Suppressor macrophage treated with lipopolysaccharide for 4 hours (primary cell): ENCODE measurements at regions not wholly inside any gene's neighbourhood (a gene's known extent, or its start where the extent isn't known, plus 50 kb on each side); places are given as distances from the start of the nearest gene placed in this dataset.
A peak's percentile ranks its signal among the peaks of the same experiment; 100 is the strongest.

Source experiments
- DNase-seq: peaks from one replicate; pipeline ENCODE4 v3.0.0-alpha.2; 2020

DNA sequence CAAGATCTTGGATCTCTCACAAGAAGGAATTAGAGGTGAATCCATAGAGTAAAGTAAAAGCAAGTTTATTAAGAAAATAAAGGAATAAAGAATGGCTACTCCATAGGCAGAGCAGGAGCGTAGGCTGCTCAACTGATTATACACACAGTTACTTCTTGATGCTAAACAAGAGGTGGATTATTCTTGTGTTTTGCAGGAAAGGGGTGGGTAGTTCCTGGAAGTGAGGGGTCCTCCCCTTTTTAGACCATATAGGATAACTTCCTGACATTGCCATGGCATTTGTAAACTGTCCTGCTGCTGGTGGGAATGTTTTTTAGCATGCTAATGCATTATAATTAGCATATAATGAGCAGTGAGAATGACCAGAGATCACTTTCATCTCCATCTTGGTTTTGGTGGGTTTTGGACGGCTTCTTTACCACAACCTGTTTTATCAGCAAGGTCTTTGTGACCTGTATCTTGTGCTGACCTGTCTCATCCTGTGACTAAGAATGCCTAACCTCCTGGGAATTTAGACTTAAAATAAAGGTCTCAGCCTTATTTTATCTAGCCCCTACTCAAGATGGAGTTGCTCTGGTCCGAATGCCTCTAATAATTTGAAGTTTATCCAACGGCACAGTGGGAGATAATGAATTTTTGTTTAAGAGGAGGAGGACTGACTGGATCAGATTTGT, 165.7 kb upstream of the DMRT1 start:
- DNase-seq = no peak

DNA sequence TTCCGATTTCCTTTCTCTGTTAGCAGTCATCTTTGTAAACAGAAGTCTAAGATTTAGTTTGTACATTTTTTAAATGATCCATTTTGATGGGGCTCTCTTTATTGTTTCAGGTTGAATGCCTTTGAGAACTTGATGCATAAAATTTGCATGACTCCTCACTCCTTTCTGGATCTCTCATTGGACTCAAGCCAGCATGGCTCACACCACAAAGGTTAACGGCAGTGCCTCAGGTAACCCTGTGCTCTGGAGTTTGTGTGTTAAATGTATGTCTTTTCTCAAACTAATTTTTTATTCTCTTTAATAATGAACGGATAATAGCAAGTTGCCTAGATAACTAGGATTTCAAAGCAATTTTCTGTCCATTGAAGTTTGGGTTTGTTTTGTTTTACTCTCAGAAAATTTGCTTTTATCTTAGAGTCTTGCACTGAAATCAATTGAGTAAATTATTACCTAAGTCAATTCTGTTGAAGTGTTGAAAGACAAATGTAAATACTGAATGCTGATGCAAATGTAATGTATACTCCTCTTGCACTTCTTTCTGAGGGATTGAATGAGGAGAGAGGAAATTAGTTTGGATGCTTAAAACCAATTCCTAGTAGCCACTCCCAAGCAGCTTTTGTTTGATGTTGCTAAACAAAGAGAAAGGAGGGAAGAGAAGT, 164.6 kb upstream of the DMRT1 start:
- DNase-seq = no peak

DNA sequence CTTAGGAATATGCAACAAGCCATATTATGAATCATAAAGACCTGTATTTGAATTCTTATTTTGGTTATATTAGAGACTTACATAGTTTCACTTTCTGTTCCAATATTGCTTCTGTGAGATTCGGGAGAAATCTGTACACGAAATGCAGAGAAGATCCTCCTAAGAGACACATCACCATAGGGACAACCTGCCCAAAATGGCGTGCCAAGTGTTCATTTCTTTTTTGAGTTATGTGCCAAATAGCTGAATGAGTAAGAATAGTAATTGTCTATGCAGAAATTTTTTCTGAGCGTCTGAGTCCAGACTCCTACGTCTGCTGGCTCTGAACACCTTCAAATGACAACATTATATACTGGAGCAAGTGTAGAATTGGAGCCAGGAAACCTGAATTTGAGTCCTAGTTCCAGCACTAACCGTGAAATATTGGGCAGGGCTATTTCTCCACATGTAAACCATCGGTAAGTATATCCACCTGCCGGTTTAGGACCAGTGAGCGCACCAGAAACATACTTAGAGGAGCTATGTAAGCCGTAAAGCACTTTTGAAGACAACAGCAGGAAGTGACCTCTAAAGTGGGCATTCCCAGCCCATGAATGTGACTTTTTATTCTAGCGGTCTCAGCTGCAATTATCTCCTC, 163.9 kb upstream of the DMRT1 start:
- DNase-seq = peak; percentile 38

DNA sequence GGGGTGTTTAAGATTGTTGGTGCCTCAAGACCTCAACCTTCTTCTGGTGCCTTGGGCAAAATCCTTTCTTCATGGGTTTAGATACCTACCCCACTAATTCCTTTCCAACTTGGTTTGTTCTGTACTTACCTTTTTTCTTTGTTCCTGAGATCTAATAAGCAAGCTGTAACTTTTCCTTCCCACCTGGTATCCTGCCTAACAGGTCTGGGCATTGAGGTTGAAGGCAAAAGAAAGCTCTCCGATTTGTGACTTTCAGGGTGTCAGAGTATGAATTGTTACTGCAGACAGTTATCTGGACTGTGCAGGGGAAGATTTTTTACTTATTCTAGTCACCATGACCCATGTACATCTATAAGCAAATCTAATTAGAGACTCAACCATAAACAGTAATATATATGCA, 162.6 kb upstream of the DMRT1 start:
- no peak for DNase-seq

DNA sequence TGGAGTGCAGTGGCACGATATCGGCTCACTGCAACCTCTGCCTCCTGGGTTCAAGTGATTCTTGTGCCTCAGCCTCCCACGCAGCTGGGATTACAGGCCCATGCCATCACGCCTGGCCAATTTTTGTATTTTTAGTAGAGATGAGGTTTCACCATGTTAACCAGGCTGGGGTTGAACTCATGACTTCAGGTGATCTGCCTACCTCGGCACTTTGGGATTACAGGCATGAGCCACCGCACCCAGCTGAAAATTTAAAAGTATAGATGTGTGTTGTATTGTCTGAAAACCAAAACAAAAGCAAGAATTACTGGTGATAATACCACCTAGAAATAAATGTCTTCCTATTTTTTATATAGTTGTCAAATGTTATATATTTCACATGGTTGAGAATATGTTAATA, 162.0 kb upstream of the DMRT1 start:
- no peak for DNase-seq

DNA sequence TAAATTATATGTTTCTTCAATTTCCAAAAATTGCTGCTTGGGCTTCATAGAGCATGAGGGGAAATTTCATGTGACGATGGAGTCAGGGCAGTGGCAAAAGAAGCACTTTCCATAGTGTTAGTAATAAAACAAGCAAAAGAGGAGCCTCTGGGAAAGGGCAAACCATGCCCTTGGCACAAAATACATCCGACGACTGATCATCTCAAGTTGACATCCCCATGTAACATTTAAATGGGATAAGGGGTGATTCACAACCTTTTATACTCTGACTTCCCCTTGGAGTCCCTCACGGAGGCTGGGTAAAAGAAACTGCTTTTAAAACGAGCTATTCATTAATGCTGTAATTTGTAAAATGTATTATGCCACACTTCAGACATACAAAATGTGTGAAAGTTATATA, 161.4 kb upstream of the DMRT1 start:
- DNase-seq = no peak

DNA sequence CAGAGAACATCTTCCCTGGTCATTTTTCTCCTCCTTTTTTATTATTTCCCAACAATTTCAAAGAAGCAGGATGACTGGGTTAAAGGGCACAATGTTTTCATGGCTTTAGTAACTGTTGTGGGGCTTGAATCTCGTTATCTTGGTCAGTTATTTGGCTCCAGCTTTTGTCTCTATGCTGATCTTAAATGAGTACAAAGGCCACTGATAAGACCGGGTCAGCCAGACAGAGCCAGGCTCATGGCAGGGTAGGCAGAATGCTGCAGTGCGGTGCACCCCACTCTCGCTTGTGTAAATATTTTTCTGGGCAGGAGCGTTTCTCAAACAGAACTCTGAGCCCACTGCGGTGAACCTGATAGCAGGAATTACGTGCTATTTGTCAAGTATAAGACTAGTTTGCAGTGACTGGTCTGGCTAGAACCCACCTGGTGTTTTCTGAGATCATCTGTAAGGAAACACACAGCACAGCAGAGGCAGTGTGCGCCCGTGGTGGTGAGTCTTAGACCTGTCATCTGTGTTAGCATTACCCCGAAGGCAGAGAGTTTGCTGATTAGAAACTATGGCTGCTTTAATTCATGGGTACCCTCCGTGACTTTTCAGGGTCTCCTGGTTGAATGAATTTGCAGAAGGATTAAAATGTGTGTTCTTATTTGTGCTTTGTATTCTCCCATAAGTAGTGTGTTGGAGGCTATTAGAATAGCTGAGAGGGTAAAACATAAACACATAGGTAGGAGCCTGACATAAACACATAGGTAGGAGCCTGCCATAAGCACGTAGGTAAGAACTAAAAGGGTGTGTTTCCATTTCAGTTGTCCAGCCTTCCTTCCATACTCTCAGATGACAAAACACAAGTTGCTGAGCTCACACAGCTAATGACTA, 158.6 kb upstream of the DMRT1 start:
- no peak for DNase-seq

DNA sequence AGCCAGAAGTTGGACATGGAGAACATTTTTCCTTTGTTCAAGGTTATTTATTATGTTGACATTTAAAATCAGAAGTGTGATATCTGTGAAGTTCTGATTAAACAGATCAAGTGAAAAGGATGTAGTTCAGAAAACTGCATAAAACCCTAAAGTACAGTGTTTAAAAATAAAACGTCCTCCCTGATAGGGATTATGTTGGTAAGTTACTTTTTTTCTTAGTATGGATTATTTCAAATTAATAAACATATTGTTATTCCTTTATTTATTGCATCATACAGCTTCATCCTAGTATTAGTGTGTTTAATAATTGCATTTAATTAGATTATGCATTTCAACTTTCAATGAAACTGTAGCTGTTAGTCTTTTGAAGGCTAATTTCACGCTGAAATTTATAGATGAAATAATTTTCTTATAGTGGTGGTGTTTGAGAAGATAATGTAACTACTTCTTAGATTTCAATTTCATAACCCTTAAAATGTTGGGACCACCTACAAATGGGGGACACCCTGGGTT, 157.9 kb upstream of the DMRT1 start:
- no peak for DNase-seq

DNA sequence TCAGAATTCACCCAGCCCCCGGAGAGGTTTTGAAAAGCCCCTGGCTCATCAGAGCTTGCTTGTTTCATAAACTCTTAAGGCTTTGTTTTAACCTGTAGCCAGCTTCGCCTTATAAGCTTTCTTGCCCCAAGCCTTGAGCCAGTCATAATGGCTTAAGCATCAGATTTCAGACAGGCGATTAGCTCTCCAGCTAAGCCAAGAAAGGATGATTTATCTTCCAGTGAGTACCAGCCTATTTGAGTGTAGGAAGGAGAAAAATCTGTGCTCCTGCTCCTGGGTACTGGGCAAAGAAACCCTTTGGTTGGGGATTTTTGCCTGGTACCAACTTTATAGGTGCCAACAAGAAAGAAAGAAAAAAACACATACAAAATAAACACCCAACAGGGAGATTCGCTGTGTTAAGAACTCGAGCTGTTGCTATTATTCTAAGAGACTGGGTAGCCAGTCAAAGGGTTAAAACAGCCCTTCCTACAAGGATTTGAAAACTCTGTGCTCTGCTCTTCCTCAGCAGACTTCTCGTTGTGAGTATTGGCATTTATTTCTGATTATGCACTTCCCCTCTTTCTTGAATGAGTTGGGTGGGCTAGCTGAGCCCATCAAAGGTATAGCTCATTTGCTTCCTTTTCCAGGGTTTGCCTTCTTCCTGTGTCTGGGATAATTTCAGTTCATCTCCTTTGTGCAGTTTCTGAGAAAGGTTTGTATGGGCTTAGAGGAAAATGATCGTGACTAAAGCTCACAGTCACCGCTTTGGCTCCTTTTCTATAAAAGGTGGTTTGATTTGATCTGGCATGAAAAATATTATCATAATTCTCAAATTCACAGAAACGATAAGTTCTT, 157.2 kb upstream of the DMRT1 start:
- no peak for DNase-seq

DNA sequence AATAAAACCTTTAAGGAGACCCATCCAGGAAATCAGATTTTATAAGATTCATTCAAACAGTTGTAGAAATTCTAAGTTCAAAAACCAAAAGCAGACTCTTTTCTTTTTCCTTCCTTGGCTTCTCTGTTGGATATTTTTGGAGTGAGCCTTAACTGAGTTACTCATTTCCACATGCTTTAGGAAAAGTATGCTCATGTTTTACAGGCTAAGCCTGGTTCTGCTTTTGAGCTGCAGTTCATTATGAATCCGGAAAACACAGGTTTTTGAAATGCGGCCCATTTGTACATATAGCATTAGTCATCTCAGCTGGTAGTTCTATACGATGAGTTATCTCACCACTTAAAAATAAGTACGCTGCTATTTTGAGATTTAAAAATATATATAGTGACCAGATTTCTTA, 156.6 kb upstream of the DMRT1 start:
- peak; percentile 91 for DNase-seq

DNA sequence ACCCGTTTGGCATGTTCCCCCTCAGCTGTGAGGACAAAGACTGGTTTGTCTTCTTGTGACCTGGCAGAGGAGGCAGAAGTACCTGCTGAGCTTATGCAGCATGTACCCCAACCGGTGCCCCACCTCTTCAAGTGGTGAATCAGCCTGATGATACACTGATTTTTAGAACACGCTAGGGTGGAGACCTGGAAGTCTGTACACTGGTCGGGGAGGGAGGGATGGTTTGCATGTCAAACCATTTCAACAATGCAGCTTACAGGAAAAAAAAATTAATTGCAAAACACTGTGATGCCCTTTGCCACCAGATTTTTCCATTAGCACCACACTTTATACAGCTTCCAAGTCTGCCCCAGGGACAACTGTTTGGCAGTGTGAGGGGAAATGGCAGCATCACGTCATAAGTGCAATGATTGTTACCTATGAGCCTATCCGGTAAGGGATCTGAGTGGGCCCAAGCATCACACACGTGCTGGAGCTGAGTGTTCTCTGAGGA, 155.1 kb upstream of the DMRT1 start:
- DNase-seq = no peak

DNA sequence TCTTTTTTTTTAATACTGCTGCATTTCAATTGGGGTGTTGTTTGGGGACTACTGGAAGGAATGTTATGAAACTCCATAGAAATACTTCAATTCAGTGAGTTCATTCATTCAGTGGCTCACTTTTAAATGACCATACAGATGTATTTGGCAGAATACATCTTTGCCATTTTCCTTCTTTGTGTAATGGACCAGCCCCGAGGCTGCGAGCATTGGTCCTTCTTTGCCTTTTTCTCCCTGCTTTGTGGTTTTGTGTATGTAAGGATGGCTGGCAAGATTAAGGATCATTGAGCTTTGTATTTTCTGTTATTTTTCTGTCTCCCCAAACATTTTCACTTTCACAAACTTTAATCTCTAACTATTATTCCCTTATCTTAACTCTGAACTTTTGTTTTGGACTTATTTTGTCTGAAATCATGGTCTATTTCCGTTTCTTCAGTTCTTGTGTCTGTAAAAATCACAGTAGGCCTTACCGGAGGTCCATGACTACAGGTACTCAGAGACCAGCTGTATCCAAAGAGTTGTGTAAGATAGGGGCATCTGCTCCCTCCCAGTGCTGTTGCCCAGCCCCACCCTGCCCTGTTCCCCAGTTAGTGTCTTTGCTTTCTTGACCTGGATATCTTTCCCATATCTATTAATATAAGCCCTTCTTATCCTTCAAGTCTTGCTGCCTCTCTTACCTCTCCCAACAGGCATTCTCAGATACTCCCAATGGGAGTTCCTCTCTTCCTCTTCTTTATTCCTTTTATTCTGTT, 154.3 kb upstream of the DMRT1 start:
- DNase-seq = no peak

DNA sequence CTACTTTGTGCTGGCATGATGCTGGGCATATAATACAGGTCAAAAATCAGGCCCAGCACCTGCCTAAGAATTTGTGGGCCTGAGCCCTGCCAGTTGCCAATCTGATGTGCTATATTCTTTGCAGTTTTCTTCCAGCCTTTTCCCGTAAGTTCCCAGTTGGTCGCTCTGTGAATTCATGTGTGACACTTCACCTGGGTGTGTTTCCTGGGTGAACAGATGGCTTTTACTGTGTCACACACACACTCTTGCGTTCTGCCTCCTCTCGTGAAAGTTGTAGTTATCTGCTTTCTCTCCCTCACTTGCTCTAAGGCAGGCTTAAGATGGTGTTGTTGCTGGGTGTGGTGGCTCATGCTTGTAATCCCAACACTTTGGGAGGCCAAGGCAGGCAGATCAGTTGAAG, 153.5 kb upstream of the DMRT1 start:
- no peak for DNase-seq

DNA sequence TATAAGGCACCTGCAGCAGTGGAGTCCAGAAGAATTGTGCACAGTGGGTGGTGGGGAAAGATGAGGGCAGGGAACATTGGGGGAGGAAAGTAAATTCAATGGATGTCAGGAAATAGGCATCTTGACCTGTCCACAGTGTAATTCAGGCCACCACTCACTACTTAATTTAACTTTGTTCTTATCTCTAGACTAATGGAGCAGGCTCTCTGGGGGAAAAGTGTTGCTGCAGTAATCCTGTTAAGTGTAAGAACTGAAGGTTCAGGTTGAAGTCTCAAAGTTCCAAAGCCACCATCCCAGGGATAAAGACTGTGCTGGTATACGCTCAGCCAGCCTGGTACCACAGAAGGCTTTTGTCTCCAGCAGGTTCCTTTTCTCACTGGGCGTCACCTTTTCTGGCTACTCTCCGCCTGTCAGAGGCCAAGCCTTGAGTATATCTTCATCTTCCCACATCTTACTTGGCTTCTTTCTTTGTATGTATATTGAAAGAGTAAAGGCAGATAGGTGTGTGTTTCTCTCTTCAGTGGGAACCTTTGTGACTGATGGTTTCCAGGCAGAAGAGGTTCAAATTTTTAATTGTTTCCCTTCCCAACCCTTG, 150.9 kb upstream of the DMRT1 start:
- DNase-seq = no peak

DNA sequence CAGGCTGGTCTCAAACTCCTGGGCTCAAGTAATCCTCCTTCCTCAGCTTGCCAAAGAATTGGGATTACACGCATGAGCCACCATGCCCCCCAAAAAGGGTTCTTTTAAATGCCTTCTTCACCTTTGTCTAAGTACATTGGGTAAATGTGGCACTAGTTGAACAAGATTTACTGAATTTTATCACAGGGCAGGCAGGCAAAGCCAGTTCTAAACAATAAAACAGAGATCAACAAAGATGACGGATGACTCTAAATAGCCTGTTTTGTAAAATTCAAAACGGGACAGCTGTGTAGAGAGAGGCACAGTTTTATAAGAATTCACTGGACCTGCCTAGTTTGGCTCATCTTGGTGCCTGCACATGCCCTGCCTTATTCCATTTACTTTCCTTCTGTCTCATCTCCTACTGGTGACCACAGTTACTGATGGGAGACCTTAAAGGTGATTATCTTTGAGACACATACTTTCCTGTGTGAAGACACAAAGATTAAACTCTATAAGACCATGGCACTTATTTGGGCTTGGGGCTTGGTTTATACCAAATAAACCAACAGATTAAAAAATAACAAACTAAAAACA, 149.6 kb upstream of the DMRT1 start:
- no peak for DNase-seq

DNA sequence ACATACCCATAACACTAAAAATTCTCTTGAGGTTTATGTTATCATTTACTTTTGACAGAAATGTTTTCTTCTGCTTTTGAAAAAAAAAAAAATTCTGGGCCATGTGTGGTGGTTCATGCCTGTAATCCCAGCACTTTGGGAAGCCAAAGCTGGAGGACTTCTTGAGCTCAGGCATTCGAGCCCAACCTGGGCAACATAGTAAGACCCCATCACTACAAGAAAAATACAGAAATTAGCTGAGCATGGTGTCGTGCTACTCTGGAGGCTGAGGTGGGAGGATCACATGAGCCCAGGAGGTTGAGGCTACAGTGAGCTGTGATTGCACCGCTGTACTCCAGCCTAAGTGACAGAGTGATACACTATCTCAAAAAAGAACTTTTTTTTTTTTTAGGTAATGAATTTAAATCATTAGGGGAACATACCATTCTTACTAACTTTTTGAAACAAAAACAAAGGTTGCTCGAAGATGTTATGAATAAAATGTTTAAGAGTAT, 148.8 kb upstream of the DMRT1 start:
- DNase-seq = no peak

DNA sequence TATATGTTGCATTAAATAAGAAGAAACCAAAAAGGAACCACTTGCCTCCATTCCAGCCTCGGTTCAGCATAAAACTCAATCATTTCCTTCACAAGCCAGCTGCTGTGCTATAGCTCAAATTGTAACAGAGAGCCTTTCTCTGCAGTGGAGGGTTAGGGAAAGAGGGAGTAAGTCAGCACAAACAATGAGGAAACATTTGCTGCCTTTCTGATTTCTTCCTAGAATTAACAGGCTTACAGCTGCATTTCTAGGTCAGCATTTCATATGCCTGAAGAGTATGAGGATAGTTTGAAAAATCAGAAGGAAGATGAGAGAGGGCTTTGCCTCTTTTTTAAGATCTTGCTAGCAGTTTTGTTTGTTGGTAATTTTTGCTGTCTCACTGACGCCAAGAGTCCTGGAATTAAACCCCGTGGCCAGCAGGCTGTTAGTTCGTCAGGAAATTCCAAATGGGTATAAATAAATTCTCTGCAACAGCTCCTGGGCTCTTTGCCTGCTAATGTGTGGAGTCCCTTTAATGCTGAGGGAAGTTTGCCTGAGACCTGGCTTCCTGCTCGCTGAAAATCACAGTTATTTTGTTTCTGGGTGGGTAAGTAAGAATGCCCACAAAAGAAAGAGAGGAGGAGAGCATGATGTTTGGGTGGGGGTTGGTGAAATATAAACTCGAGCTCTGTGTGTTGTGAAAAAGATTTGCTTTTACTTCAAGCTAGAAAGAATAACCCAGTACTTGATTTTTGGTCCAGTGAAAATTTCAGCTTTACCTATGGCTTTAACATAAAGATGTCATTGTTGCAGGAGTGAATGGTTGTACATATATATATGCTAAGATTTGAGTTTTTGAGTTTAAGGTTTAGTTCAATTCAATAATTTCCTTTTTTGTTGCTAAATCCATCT, 148.1 kb upstream of the DMRT1 start:
- DNase-seq = no peak

DNA sequence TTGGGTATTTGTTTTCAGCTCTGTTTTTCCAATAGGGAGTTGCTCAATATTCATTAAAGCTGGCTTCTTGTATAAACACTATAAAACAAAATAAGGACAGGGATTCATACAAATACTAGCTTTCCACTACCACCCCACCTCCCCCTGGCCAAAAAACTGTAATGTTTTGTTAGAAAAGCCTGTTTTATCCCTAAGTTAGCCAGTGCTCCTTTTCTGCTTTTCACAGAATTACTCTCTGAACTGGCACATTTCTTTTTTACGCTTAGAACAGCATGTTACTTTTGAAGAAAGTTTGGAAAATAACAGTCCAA, 147.4 kb upstream of the DMRT1 start:
- no peak for DNase-seq

DNA sequence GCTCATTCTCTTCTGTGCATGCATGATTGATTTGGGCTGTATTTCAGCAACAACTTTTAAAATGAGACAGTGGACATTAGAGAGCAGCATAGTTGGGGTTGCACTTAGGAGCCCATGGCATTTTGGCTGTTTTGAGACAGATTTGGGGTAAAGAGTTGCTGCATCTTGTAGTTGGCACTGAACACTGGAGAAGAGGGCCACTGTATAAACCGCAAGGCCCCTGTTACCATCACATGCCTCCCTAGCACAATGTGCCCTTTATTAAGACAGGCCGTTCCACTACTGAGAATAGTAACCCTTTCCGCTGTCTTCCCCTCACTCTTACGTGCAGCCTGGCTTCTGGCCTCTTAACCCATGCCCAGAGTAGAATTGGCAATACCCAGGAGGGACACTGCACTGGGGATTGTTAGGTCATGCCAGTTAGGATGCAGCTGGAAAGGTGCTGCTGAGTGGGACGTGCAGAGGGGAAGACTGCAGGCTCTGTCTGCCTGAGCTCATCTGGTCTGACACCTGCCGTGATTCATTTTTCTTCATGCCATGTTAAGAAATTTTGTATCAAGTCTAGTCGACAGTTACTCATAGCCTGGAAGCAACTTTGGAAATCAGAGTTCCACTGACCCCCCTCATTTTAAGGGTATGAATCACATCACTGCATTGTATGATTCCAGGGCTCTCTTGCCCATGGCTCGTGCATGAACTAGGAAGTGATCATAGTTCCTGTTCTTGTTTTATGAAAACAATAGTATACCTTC, 146.9 kb upstream of the DMRT1 start:
- DNase-seq = peak; percentile 61
